GM23248 (cell line): ENCODE measurements at regions not wholly inside any gene's neighbourhood (a gene's known extent, or its start where the extent isn't known, plus 50 kb on each side); places are given as distances from the start of the nearest gene placed in this dataset.

Source experiments
- EZH2 ChIP-seq: fragments of 200-600 bp; sonication (generic); IDR thresholded peaks from 2 replicates; pipeline ENCODE4 v1.6.1; 2018; ENCODE audit warnings: antibody characterized with exemption, mild to moderate bottlenecking; ENCODE audit not compliant: insufficient read depth, poor library complexity, severe bottlenecking
- EZH2phosphoT487 ChIP-seq: fragments of 200-600 bp; sonication (generic); IDR thresholded peaks from 2 replicates; pipeline ENCODE4 v1.6.1; 2018; ENCODE audit warnings: antibody characterized with exemption, moderate library complexity, mild to moderate bottlenecking, low read depth; ENCODE audit not compliant: insufficient read depth

DNA sequence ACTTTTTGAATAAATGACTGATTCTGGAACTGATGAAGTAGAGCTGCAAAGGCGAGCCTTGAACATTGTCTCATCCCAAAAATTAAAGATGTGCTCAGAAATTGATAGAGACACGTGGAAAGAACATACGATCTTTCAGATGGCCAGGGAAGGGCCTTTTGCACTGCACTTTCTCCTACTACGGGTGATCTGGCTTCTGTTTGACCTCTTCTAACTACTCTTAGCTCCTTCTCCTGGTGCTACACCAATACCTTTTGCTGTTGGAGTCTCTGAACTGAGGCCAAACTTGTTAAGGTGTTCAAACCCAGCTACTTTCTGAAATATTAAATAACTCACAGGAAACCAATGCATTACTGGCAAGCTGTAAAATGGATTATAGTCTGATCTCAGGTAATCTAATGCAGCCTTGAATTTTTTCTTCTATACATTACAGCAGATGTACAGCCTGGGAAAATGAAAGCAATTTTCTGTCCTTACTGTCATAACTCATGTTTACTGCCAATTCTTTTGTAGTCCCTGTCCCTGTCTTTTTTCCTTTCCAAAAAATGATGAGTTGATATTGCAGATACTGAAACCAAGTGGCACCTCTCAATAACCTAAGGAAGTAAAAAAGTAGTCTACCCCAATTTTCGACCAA lies 1086.1 kb upstream of the CNTN5 start:
- TF ChIP-seq EZH2 (no peak), EZH2phosphoT487 (no peak)
